Erythroblast (primary cell): ENCODE measurements at regions not wholly inside any gene's neighbourhood (a gene's known extent, or its start where the extent isn't known, plus 50 kb on each side); places are given as distances from the start of the nearest gene placed in this dataset.

Source experiments
- GATA1 ChIP-seq: IDR thresholded peaks from 2 replicates; pipeline ENCODE4 v1.6.1; 2011; ENCODE audit warnings: low read depth, mild to moderate bottlenecking, control low read depth, low read length, moderate library complexity
- POLR2A ChIP-seq: IDR thresholded peaks from 2 replicates; pipeline ENCODE4 v1.6.1; 2011; ENCODE audit warnings: mild to moderate bottlenecking, low read length

DNA sequence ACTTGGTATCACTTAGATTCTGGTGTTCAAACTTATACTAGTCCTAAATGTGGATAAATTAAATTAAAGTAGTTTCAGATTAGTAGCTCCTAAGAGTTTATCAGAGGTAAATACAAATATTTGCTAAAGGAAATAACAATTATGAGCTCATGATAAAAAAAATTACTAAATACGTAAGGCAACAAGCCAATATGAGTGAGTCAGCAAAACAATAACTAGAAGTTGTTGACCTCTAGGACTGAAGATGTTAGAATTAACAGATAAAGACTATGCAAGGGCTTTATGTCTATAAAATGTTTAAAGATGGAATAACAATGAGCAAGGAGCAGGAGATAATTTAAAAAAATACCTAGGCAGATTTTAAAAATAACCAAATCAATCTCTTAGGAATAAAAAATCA is 195.8 kb downstream of the CLCN4 start:
- no peak for TF ChIP-seq POLR2A
- no peak for TF ChIP-seq GATA1
